K562 (cell line): ENCODE measurements at regions not wholly inside any gene's neighbourhood (a gene's known extent, or its start where the extent isn't known, plus 50 kb on each side); places are given as distances from the start of the nearest gene placed in this dataset.

ENCODE experiments used
- ATF4 ChIP-seq: fragments of 450-650 bp; formaldehyde crosslinking; IDR thresholded peaks from 2 replicates; pipeline ENCODE4 v1.4.0; 2022; ENCODE audit warnings: mild to moderate bottlenecking, moderate library complexity
- CREB3L1 ChIP-seq: fragments of 450-650 bp; IDR thresholded peaks from 2 replicates; pipeline ENCODE4 v1.6.1; 2014; ENCODE audit warnings: low read depth, mild to moderate bottlenecking, moderate library complexity, borderline replicate concordance
- CTCF ChIP-seq, 3 experiments: IDR thresholded peaks in 2 of 3; conservative IDR thresholded peaks in 1 of 3; 2 replicates each; pipeline ENCODE4 v1.5.1; 2011 to 2012; ENCODE audit warnings: low read length in 3 of 3, mild to moderate bottlenecking in 3 of 3, control low read depth in 2 of 3, improper control_type of control experiment in 1 of 3, inconsistent platforms in 1 of 3, low read depth in 1 of 3, mixed read lengths in 1 of 3, moderate library complexity in 1 of 3; ENCODE audit not compliant: insufficient read depth in 2 of 3
- EZH2 ChIP-seq: IDR thresholded peaks from 2 replicates; pipeline ENCODE4 v1.6.1; 2012; ENCODE audit warnings: low read depth, mild to moderate bottlenecking, inconsistent platforms, low read length, borderline replicate concordance
- PHF21A ChIP-seq: fragments of 450-650 bp; IDR thresholded peaks from 2 replicates; pipeline ENCODE4 v1.6.1; 2017; ENCODE audit warnings: low read depth, borderline replicate concordance
- POLR2A ChIP-seq: fragments of 450-650 bp; conservative IDR thresholded peaks from 2 replicates; pipeline ENCODE4 v1.6.1; 2016
- ZBTB26 ChIP-seq: fragments of 450-650 bp; formaldehyde crosslinking; IDR thresholded peaks from 2 replicates; pipeline ENCODE4 v1.4.0; 2022; ENCODE audit warnings: missing genetic modification characterization
- ZNF232 ChIP-seq: sonication (generic); formaldehyde crosslinking; IDR thresholded peaks from 2 replicates; pipeline ENCODE4 v1.8.0; 2022; ENCODE audit warnings: mild to moderate bottlenecking, missing genetic modification reagents
- ZNF24 ChIP-seq: fragments of 450-650 bp; IDR thresholded peaks from 2 replicates; pipeline ENCODE4 v1.6.1; 2016
- TF ChIP-seq, protein P1 (sequence below): sonication (generic); formaldehyde crosslinking; IDR thresholded peaks from 2 replicates; pipeline ENCODE4 v1.8.0; 2022; ENCODE audit warnings: mild to moderate bottlenecking, missing genetic modification reagents
- TF ChIP-seq, protein P2 (sequence below), 2 experiments: fragments of 450-650 bp; IDR thresholded peaks; 2 replicates each; pipeline ENCODE4 v1.6.1; 2016

DNA sequence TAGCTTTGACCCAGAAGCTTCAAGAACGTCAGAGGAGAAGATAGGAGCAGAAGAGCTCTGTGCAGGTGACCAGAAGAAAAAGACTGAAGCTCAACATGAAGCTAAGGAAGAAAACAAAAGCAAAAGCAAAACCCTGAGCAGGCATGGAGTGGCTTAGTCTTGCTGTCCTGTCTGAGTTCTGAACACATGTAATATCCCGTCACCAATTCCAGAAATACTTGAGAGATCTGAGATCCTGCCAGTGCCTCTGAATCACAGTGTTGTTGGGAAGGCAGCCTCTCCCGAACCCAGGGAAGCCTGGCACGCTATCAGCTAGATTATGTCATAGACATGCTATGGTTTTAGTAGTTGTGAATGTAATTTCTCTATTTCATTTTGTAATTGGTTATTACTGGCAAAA, 235.7 kb downstream of the ICE1 start:
- no peak for TF ChIP-seq ZNF24
- TF ChIP-seq POLR2A = no peak
- TF ChIP-seq ATF4 = no peak
- TF ChIP-seq CREB3L1 = no peak
- TF ChIP-seq, protein P1, sequence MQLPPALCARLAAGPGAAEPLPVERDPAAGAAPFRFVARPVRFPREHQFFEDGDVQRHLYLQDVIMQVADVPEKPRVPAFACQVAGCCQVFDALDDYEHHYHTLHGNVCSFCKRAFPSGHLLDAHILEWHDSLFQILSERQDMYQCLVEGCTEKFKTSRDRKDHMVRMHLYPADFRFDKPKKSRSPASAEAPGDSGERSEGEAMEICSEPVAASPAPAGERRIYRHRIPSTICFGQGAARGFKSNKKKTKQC (CRISPR knock-in tag) = no peak
- no peak for TF ChIP-seq PHF21A
- no peak for TF ChIP-seq ZNF232 (CRISPR knock-in tag)
- TF ChIP-seq ZBTB26 (CRISPR knock-in tag) = no peak
- no peak for TF ChIP-seq CTCF (IDR thresholded peaks at IDR 0.05 in 2 of 3, conservative IDR thresholded peaks at IDR 0.05 in 1 of 3; ENCODE audit: insufficient read depth in 2 of 3, low read depth in 1 of 3, low read length in 3 of 3)
- TF ChIP-seq, protein P2, sequence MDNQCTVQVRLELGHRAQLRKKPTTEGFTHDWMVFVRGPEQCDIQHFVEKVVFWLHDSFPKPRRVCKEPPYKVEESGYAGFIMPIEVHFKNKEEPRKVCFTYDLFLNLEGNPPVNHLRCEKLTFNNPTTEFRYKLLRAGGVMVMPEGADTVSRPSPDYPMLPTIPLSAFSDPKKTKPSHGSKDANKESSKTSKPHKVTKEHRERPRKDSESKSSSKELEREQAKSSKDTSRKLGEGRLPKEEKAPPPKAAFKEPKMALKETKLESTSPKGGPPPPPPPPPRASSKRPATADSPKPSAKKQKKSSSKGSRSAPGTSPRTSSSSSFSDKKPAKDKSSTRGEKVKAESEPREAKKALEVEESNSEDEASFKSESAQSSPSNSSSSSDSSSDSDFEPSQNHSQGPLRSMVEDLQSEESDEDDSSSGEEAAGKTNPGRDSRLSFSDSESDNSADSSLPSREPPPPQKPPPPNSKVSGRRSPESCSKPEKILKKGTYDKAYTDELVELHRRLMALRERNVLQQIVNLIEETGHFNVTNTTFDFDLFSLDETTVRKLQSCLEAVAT (IDR thresholded peaks at IDR 0.05) = no peak
- no peak for TF ChIP-seq EZH2
